ENCODE measurements at regions not wholly inside any gene's neighbourhood (a gene's known extent, or its start where the extent isn't known, plus 50 kb on each side); places are given as distances from the start of the nearest gene placed in this dataset.

GRCh38 chr7:148950806-148951205, 66.7 kb upstream of the EZH2 start:
- no peak for DNase-seq

DNA sequence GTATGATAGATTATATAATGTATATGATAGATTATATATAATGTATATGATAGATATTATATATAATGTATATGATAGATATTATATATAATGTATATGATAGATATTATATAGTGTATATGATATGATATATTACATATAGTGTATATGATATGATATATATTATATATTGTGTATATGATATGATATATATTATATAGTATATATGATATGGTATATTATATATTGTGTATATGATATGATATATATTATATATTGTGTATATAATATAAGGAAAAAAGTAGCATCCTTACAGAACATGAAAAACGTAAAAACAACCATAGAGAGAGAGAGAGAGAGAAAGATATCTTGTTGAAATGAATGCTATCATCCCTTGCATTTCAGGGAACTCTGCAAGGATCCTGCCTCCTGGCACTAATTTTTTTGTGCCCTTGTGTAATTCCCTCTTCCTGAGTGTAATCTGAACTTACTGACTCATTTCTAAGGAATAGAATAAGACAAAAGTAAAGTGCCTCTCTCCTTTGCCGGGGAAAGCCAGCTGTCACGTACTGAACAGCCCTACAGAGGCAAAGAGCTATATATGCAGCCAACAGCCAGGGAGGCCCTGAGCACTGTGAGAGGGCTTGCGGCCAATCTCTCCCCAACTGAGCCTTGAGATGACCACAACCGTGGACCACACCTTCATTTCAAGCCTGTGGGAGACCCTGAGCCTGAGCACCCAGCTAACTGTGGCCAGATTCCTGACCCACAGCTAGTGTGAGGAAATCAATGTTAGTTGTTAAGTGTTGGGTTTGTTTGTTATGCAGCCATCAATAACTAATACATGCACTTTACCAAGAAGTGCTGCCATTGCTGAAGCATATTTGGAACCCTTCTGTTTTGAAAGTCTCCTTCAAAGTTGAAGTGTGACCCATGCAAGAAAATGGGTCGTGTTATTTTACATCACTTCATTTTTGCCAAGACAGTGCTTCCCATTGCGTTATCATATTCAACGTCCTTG, 61.1 kb upstream of the EZH2 start:
- no peak for DNase-seq

DNA sequence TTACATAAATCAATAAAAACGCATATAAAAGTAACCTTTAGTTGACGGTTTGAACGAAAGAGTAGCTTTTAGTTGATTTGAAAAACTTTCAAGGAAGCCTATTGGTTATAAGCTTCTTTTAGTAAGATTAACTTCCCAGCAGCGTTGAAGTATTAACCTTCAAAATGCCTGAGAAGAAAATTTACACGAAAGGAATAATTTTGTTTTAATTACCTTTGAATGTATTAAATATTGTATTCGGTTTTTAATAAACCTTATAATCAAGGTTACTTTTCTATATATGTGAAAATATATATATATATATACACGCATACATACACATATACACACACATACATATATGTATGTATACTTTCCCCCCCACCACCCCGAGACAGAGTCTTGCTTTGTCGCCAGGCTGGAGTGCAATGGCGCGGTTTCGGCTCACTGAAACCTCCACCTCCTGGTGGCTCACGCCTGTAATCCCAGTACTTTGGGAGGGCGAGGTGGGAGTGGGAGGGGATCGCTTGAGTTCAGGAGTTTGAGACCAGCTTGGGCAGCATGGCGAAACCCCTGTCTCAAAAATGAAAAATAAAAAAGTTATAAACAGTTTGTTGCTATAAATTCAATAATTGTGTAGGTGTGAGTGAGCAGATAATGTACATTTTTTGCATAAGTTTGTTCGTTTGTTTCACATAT, 57.6 kb upstream of the EZH2 start:
- peak; percentile 85 for DNase-seq

- peak; percentile 95 for DNase-seq
Observed at GRCh38 chr7:148940702-148941597, 56.9 kb upstream of the EZH2 start.

- DNase-seq, result no peak
Observed at GRCh38 chr7:148939128-148939755, 55.2 kb upstream of the EZH2 start.

DNA sequence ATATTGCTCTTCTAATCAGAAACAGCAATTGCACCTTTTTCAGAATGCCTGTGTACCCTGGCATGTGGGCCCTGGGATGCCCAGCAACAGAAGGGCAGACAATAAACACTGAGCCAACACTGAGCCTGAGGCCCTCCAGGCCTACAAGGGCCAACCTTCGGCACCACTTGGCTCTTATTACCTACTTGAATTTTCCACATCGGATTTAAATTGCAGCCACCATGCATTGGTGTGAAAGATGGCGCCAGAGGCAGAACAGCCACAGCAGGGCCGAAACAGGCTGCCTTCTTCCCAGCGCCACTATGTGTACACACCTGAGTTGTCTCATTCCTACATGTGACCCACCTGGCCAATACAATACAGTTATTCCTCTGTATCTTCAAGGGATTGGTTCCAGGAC, 51.4 kb upstream of the EZH2 start:
- no peak for DNase-seq

Measured in NCI-H1694 treated with DMSO at 0.1 percent for 48 hours (cell line).